GM12878 (cell line): ENCODE measurements at regions not wholly inside any gene's neighbourhood (a gene's known extent, or its start where the extent isn't known, plus 50 kb on each side); places are given as distances from the start of the nearest gene placed in this dataset.

Experiments
- ATAC-seq: fragments of 200-7000 bp; cut with Tn5 transposase; 3 replicates; pipeline ENCODE4 v1.9.1; 2020; ENCODE audit warnings: mild to moderate bottlenecking, moderate library complexity
- BruUV-seq: library from RNA; stranded (reverse); fragments of 400-500 nt; replicated peaks from 2 replicates; lab custom pipeline; 2021; lab: Mats Ljungman, UMichigan
- CTCF ChIA-PET: fragments of 300-600 bp; sonication (Branson Sonifier 250); formaldehyde crosslinking; extraction: SDS; loops from one replicate; lab custom pipeline; 2021; ENCODE audit warnings: inconsistent platforms; lab: Yijun Ruan, JAX
- POLR2A ChIA-PET: fragments of 350-600 bp; formaldehyde crosslinking; extraction: SDS; loops from one replicate; lab custom pipeline; 2021; ENCODE audit warnings: inconsistent platforms; lab: Charles Lee
- RAD21 ChIA-PET: fragments of 300-600 bp; sonication (Branson Sonifier 250); formaldehyde crosslinking; loops from one replicate; lab custom pipeline; 2023; ENCODE audit warnings: antibody characterized with exemption; ENCODE audit not compliant: unreplicated experiment; lab: Charles Lee
- SMC1A ChIA-PET: fragments of 300-600 bp; sonication (Branson Sonifier 250); formaldehyde crosslinking; loops from one replicate; lab custom pipeline; 2023; ENCODE audit not compliant: unreplicated experiment, uncharacterized antibody; lab: Charles Lee
- DNase-seq: peaks from one replicate; pipeline ENCODE4 v3.0.0-alpha.2; 2011; ENCODE audit warnings: low read depth, low spot score
- FAIRE-seq: peaks from 3 replicates; lab custom pipeline; 2011; peaks lifted over from hg19 to GRCh38; lab: Jason Lieb, UNC
- H2AFZ ChIP-seq: 2 replicates; pipeline ENCODE4 v1.6.0; 2011; ENCODE audit warnings: low read depth, low read length, control low read depth; ENCODE audit not compliant: control insufficient read depth
- H3K27ac ChIP-seq: 2 replicates; pipeline ENCODE4 v1.5.1; 2011; ENCODE audit warnings: control low read depth; ENCODE audit not compliant: control insufficient read depth, insufficient read depth
- H3K27me3 ChIP-seq, 2 experiments: replicated peaks in 1 of 2; 2 replicates each; pipeline versions ENCODE4 v1.6.0 to v1.6.1; 2011; ENCODE audit warnings: low read length in 1 of 2; ENCODE audit not compliant: control insufficient read depth in 2 of 2, insufficient read depth in 2 of 2
- H3K36me3 ChIP-seq, 2 experiments: 2 replicates each; pipeline ENCODE4 v1.5.1; 2011; ENCODE audit warnings: low read length in 1 of 2; ENCODE audit not compliant: control insufficient read depth in 2 of 2, insufficient read depth in 2 of 2
- H3K4me1 ChIP-seq: 2 replicates; pipeline ENCODE4 v1.6.1; 2011; ENCODE audit warnings: mild to moderate bottlenecking, low read length, moderate library complexity, mixed read lengths; ENCODE audit not compliant: control insufficient read depth, insufficient read depth
- H3K4me2 ChIP-seq: 2 replicates; pipeline ENCODE4 v1.6.0; 2011; ENCODE audit warnings: control low read depth; ENCODE audit not compliant: control insufficient read depth, insufficient read depth
- H3K4me3 ChIP-seq: fragments of 200-600 bp; sonication (generic); 2 replicates; pipeline ENCODE4 v1.5.1; 2016
- H3K79me2 ChIP-seq: 2 replicates; pipeline ENCODE4 v1.6.0; 2011; ENCODE audit warnings: low read length; ENCODE audit not compliant: control insufficient read depth, insufficient read depth
- H3K9ac ChIP-seq: 2 replicates; pipeline ENCODE4 v1.8.0; 2011; ENCODE audit warnings: low read length, control low read depth, mixed read lengths; ENCODE audit not compliant: control insufficient read depth, insufficient read depth
- H3K9me3 ChIP-seq: replicated peaks from 3 replicates; pipeline ENCODE4 v1.5.1; 2011; ENCODE audit warnings: mild to moderate bottlenecking, low read length; ENCODE audit not compliant: control insufficient read depth, insufficient read depth
- H4K20me1 ChIP-seq: 2 replicates; pipeline ENCODE4 v1.6.0; 2011; ENCODE audit not compliant: control insufficient read depth, insufficient read depth
- ETV6 ChIP-seq, 2 experiments: fragments of 450-650 bp in 1 of 2; IDR thresholded peaks in 1 of 2; conservative IDR thresholded peaks in 1 of 2; 2 replicates each; pipeline ENCODE4 v1.6.1; 2014; ENCODE audit warnings: antibody characterized with exemption in 1 of 2, borderline replicate concordance in 1 of 2, low read depth in 1 of 2, mild to moderate bottlenecking in 1 of 2, moderate library complexity in 1 of 2
- FOS ChIP-seq: IDR thresholded peaks from 3 replicates; pipeline ENCODE4 v1.6.1; 2011; ENCODE audit warnings: borderline replicate concordance; ENCODE audit not compliant: insufficient read length; ENCODE audit errors: extremely low read depth
- FOXK2 ChIP-seq: fragments of 450-650 bp; IDR thresholded peaks from 2 replicates; pipeline ENCODE4 v1.6.1; 2017; ENCODE audit warnings: mild to moderate bottlenecking, moderate library complexity
- HDAC6 ChIP-seq: fragments of 200-600 bp; sonication (generic); IDR thresholded peaks from one replicate; pipeline ENCODE4 v1.8.0; 2017; ENCODE audit warnings: antibody characterized with exemption; ENCODE audit not compliant: unreplicated experiment
- MEF2A ChIP-seq: IDR thresholded peaks from 2 replicates; pipeline ENCODE4 v1.6.1; 2011; ENCODE audit warnings: low read depth, mild to moderate bottlenecking, low read length, moderate library complexity; ENCODE audit not compliant: insufficient read depth
- MTA2 ChIP-seq: fragments of 450-650 bp; IDR thresholded peaks from 2 replicates; pipeline ENCODE4 v1.6.1; 2016; ENCODE audit warnings: low read depth, mild to moderate bottlenecking, moderate library complexity
- NRF1 ChIP-seq: conservative IDR thresholded peaks from 2 replicates; pipeline ENCODE4 v1.6.1; 2011; ENCODE audit warnings: mild to moderate bottlenecking, low read depth, low read length, improper control_type of control experiment
- SMAD1 ChIP-seq: fragments of 450-650 bp; IDR thresholded peaks from 2 replicates; pipeline ENCODE4 v1.6.1; 2018; ENCODE audit warnings: mild to moderate bottlenecking, low read depth; ENCODE audit not compliant: partially characterized antibody
- STAT3 ChIP-seq: IDR thresholded peaks from 2 replicates; pipeline ENCODE4 v1.6.1; 2011; ENCODE audit warnings: low read depth, low read length, improper control_type of control experiment
- WGBS: methylation state at CpG from one replicate; pipeline ENCODE4 v1.1.6; 2016; ENCODE audit warnings: low lambda C conversion rate; ENCODE audit not compliant: insufficient replicate concordance, insufficient coverage; ENCODE audit errors: missing lambda C conversion rate; 5-methylcytosine and 5-hydroxymethylcytosine counted together
- in situ Hi-C: fragments of 300-500 bp; cut with MboI; formaldehyde crosslinking; loops from 9 replicates; pipeline ENCODE4 v1.14.3; 2018; ENCODE audit warnings: mixed read lengths
- intact Hi-C: fragments of 100-400 bp; cut with micrococcal nuclease; formaldehyde crosslinking; loops from one replicate; pipeline ENCODE4 v1.14.2; 2022; ENCODE audit not compliant: unreplicated experiment
- TF ChIP-seq, protein P1 (sequence below): fragments of 450-650 bp; conservative IDR thresholded peaks from 2 replicates; pipeline ENCODE4 v1.6.1; 2017; ENCODE audit warnings: mild to moderate bottlenecking, moderate library complexity
- TF ChIP-seq, protein P2 (sequence below): fragments of 450-650 bp; IDR thresholded peaks from 2 replicates; pipeline ENCODE4 v1.6.1; 2017; ENCODE audit warnings: mild to moderate bottlenecking, moderate library complexity

DNA sequence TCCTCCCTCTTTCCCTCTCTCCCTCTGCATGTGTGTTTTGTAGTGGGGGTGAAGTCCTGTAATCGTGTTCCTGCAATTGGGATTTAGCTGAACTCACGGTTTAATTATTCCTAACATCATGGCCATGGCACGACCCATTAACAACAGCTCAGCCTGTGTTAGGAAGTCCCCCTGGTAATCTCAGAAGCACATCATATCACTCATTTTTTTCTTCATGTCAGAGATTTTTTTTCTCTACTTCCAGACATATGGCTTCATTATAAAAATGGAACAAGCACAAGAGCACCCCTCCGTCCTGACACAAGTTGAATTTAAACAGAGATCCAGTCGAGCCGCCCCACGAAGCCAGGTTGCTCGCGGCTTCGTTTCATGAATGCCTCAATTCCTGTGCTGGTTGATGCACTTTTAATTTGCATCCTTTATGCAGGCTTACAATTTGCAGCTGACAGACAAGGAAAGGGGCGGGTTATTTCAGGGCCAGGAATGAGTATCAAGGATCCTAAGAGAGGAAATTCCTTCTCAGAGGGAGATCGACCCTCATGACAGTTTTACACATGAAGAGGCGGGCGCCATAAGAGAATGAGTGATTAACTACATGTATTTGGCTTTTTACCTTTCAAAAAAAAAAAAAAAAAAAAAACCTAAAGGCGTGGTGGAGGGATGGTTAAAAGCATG, 192.9 kb downstream of the MAF start:
- WGBS: 47% methylated on average over 13 of the region's 15 CpGs
- in situ Hi-C loops: no loop called here
- Histone ChIP-seq H3K4me2 (no peak overlapping the region), H3K27ac (no peak overlapping the region), H4K20me1 (no peaks in the 10 kb centered on the region), H3K9me3 (no peaks in the 10 kb centered on the region; the same call in 2 of the 3 replicates), H3K36me3 (no peaks in the 10 kb centered on the region), H3K79me2 (no peaks in the 10 kb centered on the region), H3K9ac (no peak overlapping the region), H3K4me1 (no peaks in the 10 kb centered on the region), H3K27me3 (no peaks in the 10 kb centered on the region), H2AFZ (no peak overlapping the region), H3K4me3 (no peak overlapping the region)
- no peak for FAIRE-seq
- ChIA-PET RAD21 (no interaction called here), CTCF (no interaction called here), POLR2A (no interaction called here), SMC1A (no interaction called here)
- TF ChIP-seq FOXK2 (no peak), ETV6 (conservative IDR thresholded peaks at IDR 0.05 in 1 of 2, IDR thresholded peaks at IDR 0.05 in 1 of 2; ENCODE audit: borderline replicate concordance in 1 of 2, low read depth in 1 of 2) (no peak), STAT3 (no peak), NRF1 (no peak), MTA2 (no peak), FOS (no peak), MEF2A (no peak), SMAD1 (no peak), HDAC6 (no peak)
- TF ChIP-seq, protein P1, sequence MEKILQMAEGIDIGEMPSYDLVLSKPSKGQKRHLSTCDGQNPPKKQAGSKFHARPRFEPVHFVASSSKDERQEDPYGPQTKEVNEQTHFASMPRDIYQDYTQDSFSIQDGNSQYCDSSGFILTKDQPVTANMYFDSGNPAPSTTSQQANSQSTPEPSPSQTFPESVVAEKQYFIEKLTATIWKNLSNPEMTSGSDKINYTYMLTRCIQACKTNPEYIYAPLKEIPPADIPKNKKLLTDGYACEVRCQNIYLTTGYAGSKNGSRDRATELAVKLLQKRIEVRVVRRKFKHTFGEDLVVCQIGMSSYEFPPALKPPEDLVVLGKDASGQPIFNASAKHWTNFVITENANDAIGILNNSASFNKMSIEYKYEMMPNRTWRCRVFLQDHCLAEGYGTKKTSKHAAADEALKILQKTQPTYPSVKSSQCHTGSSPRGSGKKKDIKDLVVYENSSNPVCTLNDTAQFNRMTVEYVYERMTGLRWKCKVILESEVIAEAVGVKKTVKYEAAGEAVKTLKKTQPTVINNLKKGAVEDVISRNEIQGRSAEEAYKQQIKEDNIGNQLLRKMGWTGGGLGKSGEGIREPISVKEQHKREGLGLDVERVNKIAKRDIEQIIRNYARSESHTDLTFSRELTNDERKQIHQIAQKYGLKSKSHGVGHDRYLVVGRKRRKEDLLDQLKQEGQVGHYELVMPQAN: no peak
- TF ChIP-seq, protein P2, sequence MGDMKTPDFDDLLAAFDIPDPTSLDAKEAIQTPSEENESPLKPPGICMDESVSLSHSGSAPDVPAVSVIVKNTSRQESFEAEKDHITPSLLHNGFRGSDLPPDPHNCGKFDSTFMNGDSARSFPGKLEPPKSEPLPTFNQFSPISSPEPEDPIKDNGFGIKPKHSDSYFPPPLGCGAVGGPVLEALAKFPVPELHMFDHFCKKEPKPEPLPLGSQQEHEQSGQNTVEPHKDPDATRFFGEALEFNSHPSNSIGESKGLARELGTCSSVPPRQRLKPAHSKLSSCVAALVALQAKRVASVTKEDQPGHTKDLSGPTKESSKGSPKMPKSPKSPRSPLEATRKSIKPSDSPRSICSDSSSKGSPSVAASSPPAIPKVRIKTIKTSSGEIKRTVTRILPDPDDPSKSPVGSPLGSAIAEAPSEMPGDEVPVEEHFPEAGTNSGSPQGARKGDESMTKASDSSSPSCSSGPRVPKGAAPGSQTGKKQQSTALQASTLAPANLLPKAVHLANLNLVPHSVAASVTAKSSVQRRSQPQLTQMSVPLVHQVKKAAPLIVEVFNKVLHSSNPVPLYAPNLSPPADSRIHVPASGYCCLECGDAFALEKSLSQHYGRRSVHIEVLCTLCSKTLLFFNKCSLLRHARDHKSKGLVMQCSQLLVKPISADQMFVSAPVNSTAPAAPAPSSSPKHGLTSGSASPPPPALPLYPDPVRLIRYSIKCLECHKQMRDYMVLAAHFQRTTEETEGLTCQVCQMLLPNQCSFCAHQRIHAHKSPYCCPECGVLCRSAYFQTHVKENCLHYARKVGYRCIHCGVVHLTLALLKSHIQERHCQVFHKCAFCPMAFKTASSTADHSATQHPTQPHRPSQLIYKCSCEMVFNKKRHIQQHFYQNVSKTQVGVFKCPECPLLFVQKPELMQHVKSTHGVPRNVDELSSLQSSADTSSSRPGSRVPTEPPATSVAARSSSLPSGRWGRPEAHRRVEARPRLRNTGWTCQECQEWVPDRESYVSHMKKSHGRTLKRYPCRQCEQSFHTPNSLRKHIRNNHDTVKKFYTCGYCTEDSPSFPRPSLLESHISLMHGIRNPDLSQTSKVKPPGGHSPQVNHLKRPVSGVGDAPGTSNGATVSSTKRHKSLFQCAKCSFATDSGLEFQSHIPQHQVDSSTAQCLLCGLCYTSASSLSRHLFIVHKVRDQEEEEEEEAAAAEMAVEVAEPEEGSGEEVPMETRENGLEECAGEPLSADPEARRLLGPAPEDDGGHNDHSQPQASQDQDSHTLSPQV: no peak
- DNase-seq: no peak
- intact Hi-C loops: no loop called here
- BruUV-seq: no TSS peak
- ATAC-seq: no peak
